CD4-positive, CD25-positive, alpha-beta regulatory T cell (primary cell): ENCODE measurements at regions not wholly inside any gene's neighbourhood (a gene's known extent, or its start where the extent isn't known, plus 50 kb on each side); places are given as distances from the start of the nearest gene placed in this dataset.

Experiments
- ATAC-seq, 2 donors: fragments of 150-1000 bp; cut with Tn5 transposase; one replicate each; pipeline ENCODE4 v1.10.0; 2021; ENCODE audit warnings: low read depth in 2 of 2, moderate number of reproducible peaks in 2 of 2, moderate library complexity in 1 of 2
- DNase-seq, 3 donors: peaks; one replicate each; pipeline versions ENCODE4 v3.0.0 to v3.0.0-alpha.2; 2012 to 2022; ENCODE audit warnings: mixed read lengths in 1 of 3
- H3K27ac ChIP-seq: one replicate; pipeline ENCODE4 v1.7.0; 2013; ENCODE audit warnings: mild to moderate bottlenecking, low read length; ENCODE audit not compliant: insufficient read depth, poor library complexity, severe bottlenecking
- H3K27me3 ChIP-seq: one replicate; pipeline ENCODE4 v1.7.0; 2013; ENCODE audit warnings: low read length; ENCODE audit not compliant: control insufficient read depth, insufficient read depth
- H3K36me3 ChIP-seq: one replicate; pipeline ENCODE4 v1.7.0; 2013; ENCODE audit warnings: mild to moderate bottlenecking, low read length, moderate library complexity; ENCODE audit not compliant: control insufficient read depth, insufficient read depth
- H3K4me1 ChIP-seq: 2 replicates; pipeline ENCODE4 v1.7.0; 2013; ENCODE audit warnings: mild to moderate bottlenecking, low read length; ENCODE audit not compliant: insufficient read depth, control insufficient read depth, poor library complexity, severe bottlenecking
- H3K4me3 ChIP-seq: one replicate; pipeline ENCODE4 v1.7.0; 2013; ENCODE audit warnings: low read depth, mild to moderate bottlenecking, low read length, moderate library complexity
- H3K9me3 ChIP-seq, 2 experiments: 1 replicate in 1 of 2; 2 replicates in 1 of 2; pipeline ENCODE4 v1.7.0; 2013; ENCODE audit warnings: low read length in 2 of 2, mild to moderate bottlenecking in 1 of 2, moderate library complexity in 1 of 2; ENCODE audit not compliant: control insufficient read depth in 2 of 2
- H3K27ac Mint-ChIP-seq, 3 donors: one replicate each; pipeline ENCODE4 v1.8.0; 2020 to 2022; ENCODE audit warnings: mild to moderate bottlenecking in 3 of 3, mixed read lengths in 3 of 3, moderate library complexity in 2 of 3
- H3K27me3 Mint-ChIP-seq: one replicate; pipeline ENCODE4 v1.8.0; 2022; ENCODE audit warnings: mild to moderate bottlenecking, mixed read lengths
- H3K36me3 Mint-ChIP-seq: one replicate; pipeline ENCODE4 v1.8.0; 2020; ENCODE audit warnings: mixed read lengths
- H3K4me1 Mint-ChIP-seq, 4 donors: one replicate each; pipeline ENCODE4 v1.8.0; 2020 to 2022; ENCODE audit warnings: mixed read lengths in 4 of 4, mild to moderate bottlenecking in 1 of 4
- H3K4me3 Mint-ChIP-seq, 4 donors: one replicate each; pipeline ENCODE4 v1.8.0; 2020 to 2022; ENCODE audit warnings: mild to moderate bottlenecking in 4 of 4, mixed read lengths in 4 of 4, moderate library complexity in 3 of 4
- H3K9me3 Mint-ChIP-seq, 7 donors: one replicate each; pipeline ENCODE4 v1.8.0; 2020 to 2022; ENCODE audit warnings: mixed read lengths in 7 of 7, mild to moderate bottlenecking in 3 of 7, moderate library complexity in 2 of 7

- Mint-ChIP-seq H3K4me3 (no peak overlapping the region), H3K4me1 (no peaks in the 10 kb centered on the region), H3K27me3 (no peaks in the 10 kb centered on the region), H3K9me3 (peaks cover 0 to 4% (median 0%) of the 10 kb centered on the region in 7 donors), H3K36me3 (no peaks in the 10 kb centered on the region), H3K27ac (no peak overlapping the region)
- H3K9me3 ChIP-seq = no peaks in the 10 kb centered on the region
- DNase-seq (peak in 1 of 3 donors; percentile 2), ATAC-seq (no peak)
- no peaks in the 10 kb centered on the region for H3K27me3 ChIP-seq
- H3K4me1 ChIP-seq = no peaks in the 10 kb centered on the region
- no peak overlapping the region for H3K4me3 ChIP-seq
- H3K27ac ChIP-seq = no peak overlapping the region
- no peaks in the 10 kb centered on the region for H3K36me3 ChIP-seq
Observed at GRCh38 chr4:187606581-187606980, 389.0 kb upstream of the ZFP42 start.

DNA sequence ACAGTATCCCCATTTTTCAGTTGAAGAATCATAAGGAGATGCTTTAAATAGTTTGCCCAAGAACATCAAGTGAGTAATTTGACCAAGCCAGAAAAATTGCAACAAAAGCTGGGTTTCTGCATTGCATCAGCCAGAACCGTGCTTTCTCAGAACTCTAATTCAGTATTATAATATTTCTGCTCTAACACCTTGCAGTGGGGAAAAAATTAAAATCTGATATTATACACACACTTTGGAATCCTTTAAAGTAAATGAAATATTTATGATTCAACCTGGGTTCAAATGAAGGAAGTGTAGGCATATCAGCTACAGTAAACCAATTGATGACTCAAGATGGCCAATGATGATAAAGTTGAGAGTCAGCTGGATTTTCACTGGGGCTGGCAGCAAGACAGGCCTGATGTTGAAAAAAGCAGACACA lies 387.6 kb upstream of the ZFP42 start:
- H3K9me3 ChIP-seq = no peaks in the 10 kb centered on the region
- no peaks in the 10 kb centered on the region for H3K4me1 Mint-ChIP-seq

GRCh38 chr4:187612301-187612700 lies 383.3 kb upstream of the ZFP42 start:
- DNase-seq (no peak), ATAC-seq (no peak)
- no peaks in the 10 kb centered on the region for H3K4me1 Mint-ChIP-seq
- H3K36me3 ChIP-seq = no peaks in the 10 kb centered on the region
- H3K27me3 ChIP-seq = no peaks in the 10 kb centered on the region
- H3K4me1 ChIP-seq = no peaks in the 10 kb centered on the region
- H3K27ac ChIP-seq = no peak overlapping the region
- no peaks in the 10 kb centered on the region for H3K27me3 Mint-ChIP-seq
- no peak overlapping the region for H3K27ac Mint-ChIP-seq
- H3K4me3 Mint-ChIP-seq = no peak overlapping the region
- peaks cover 0 to 2% (median 0%) of the 10 kb centered on the region in 7 donors for H3K9me3 Mint-ChIP-seq
- no peaks in the 10 kb centered on the region for H3K36me3 Mint-ChIP-seq
- no peak overlapping the region for H3K4me3 ChIP-seq
- no peaks in the 10 kb centered on the region for H3K9me3 ChIP-seq

More for the DNA sequence above, 387.6 kb upstream of the ZFP42 start:
- no peak for DNase-seq
- Histone ChIP-seq H3K4me1 (no peaks in the 10 kb centered on the region), H3K27ac (no peak overlapping the region), H3K4me3 (no peak overlapping the region), H3K27me3 (no peaks in the 10 kb centered on the region), H3K36me3 (no peaks in the 10 kb centered on the region)
- peaks cover 0 to 4% (median 0%) of the 10 kb centered on the region in 7 donors for H3K9me3 Mint-ChIP-seq
- H3K27ac Mint-ChIP-seq = no peak overlapping the region
- no peak overlapping the region for H3K4me3 Mint-ChIP-seq
- no peaks in the 10 kb centered on the region for H3K27me3 Mint-ChIP-seq
- no peaks in the 10 kb centered on the region for H3K36me3 Mint-ChIP-seq
- ATAC-seq = no peak

DNA sequence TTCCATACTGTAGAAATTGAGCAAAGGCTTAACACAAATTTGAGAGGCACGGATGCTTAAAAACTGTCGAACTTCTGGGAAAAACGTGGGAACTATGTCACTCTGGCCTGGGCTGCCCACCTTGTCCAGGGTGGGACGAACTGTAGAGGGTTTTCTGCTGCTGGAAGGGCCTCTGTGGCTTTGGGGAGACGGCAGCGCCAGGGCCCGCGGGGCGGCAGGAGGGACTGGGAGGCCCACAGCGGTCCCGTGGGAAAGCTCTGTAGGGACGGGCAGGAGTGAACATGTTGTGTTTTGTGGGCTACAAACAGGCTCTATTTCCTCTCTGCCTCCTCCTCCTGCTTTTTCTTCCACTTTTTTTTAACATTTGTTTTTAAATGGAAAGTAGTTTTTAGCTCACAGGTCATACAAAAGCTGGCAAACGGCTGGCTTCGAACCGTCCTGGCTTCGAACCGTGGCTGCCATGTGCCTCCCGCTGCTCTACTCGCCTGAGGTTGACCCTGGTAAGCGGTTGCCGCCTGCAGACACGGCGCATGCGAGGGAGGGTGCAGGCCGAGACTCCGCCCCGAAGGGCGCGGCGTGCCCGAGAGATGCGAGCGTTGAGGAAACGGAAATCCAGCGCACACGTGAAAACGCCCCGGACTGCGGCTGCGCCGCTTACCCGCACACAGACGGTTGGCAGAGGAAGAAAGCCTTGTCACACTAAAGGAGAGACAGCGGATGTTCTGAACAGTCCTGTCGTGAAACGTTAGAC lies 382.3 kb upstream of the ZFP42 start:
- Mint-ChIP-seq H3K9me3 (peaks cover 0 to 5% (median 0%) of the 10 kb centered on the region in 7 donors), H3K4me1 (no peaks in the 10 kb centered on the region)
- no peak overlapping the region for H3K4me3 ChIP-seq

GRCh38 chr4:187615972-187616371 lies 379.6 kb upstream of the ZFP42 start:
- Mint-ChIP-seq H3K36me3 (no peaks in the 10 kb centered on the region), H3K4me3 (no peak overlapping the region), H3K9me3 (peaks cover 0 to 4% (median 0%) of the 10 kb centered on the region in 7 donors), H3K27me3 (no peaks in the 10 kb centered on the region), H3K4me1 (no peaks in the 10 kb centered on the region), H3K27ac (no peak overlapping the region)
- Histone ChIP-seq H3K4me3 (no peak overlapping the region), H3K9me3 (no peaks in the 10 kb centered on the region), H3K27ac (no peak overlapping the region), H3K36me3 (no peaks in the 10 kb centered on the region), H3K4me1 (no peaks in the 10 kb centered on the region), H3K27me3 (no peaks in the 10 kb centered on the region)
- DNase-seq (no peak), ATAC-seq (no peak)

More for the DNA sequence above, 382.3 kb upstream of the ZFP42 start:
- ATAC-seq (no peak), DNase-seq (no peak)
- H3K27me3 Mint-ChIP-seq = no peaks in the 10 kb centered on the region
- Histone ChIP-seq H3K27ac (no peak overlapping the region), H3K9me3 (no peaks in the 10 kb centered on the region), H3K36me3 (no peaks in the 10 kb centered on the region), H3K4me1 (no peaks in the 10 kb centered on the region), H3K27me3 (no peaks in the 10 kb centered on the region)
- no peak overlapping the region for H3K4me3 Mint-ChIP-seq
- no peaks in the 10 kb centered on the region for H3K36me3 Mint-ChIP-seq
- H3K27ac Mint-ChIP-seq = no peak overlapping the region

DNA sequence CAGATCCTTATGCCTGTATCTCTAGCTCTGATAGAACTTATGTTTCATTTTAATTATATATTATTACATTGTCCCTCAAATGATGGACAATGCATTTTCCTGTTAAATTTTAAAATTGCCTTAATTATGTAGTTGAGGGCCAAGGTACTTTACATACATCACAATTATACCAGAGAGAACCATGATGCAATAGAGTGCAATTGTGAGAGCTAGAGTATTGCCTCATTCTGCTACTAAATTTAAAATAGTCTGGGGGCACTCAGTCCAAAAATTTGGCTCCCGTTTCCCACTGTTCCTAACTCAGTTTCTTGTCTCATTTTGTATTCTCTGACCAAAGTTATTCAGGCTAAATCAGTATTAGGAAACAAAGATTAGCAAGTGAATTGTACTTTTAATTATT lies 378.5 kb upstream of the ZFP42 start:
- H3K9me3 ChIP-seq = no peaks in the 10 kb centered on the region
- ATAC-seq (no peak), DNase-seq (no peak)
- no peak overlapping the region for H3K27ac ChIP-seq
- H3K36me3 Mint-ChIP-seq = no peaks in the 10 kb centered on the region
- H3K9me3 Mint-ChIP-seq = peaks cover 0 to 4% (median 0%) of the 10 kb centered on the region in 7 donors
- H3K4me1 Mint-ChIP-seq = no peaks in the 10 kb centered on the region
- H3K27ac Mint-ChIP-seq = no peak overlapping the region
- H3K27me3 Mint-ChIP-seq = no peaks in the 10 kb centered on the region
- H3K4me3 Mint-ChIP-seq = no peak overlapping the region
- H3K36me3 ChIP-seq = no peaks in the 10 kb centered on the region
- H3K4me3 ChIP-seq = no peak overlapping the region
- H3K27me3 ChIP-seq = no peaks in the 10 kb centered on the region
- no peaks in the 10 kb centered on the region for H3K4me1 ChIP-seq

DNA sequence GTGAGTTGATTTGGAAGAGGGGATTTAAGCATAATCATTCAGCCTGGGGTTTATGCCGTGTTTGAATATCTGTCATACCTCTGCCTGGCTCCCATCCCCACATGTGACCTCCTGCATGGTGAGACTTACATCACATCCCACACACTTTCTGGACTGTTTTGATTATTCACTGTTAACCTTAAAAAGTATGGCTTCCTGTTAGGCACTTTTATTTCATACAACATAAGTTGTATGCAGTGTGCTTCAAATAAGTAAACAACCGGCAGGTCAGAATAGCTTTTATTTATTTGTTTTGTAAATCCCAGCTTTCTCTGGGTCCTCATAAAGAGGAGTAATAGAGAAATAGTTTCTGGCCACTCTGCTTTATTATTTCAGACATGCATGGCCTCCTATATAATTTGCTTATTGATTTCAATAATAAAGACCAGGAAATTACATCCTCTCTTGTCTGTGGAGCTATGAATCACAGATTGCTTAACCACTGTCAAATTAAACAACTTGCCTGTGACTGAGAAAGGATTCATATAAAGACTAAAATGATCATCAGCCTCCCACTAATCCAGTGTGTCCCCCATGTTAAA lies 376.8 kb upstream of the ZFP42 start:
- ATAC-seq = no peak
- no peak overlapping the region for H3K27ac ChIP-seq
- peaks cover 0 to 4% (median 3%) of the 10 kb centered on the region in 7 donors for H3K9me3 Mint-ChIP-seq
- no peak for DNase-seq
- H3K27me3 Mint-ChIP-seq = no peaks in the 10 kb centered on the region
- H3K4me3 ChIP-seq = no peak overlapping the region
- no peaks in the 10 kb centered on the region for H3K27me3 ChIP-seq
- no peaks in the 10 kb centered on the region for H3K36me3 ChIP-seq
- H3K27ac Mint-ChIP-seq = no peak overlapping the region
- H3K36me3 Mint-ChIP-seq = no peaks in the 10 kb centered on the region
- no peak overlapping the region for H3K4me3 Mint-ChIP-seq
- no peaks in the 10 kb centered on the region for H3K4me1 Mint-ChIP-seq
- H3K4me1 ChIP-seq = no peaks in the 10 kb centered on the region
- no peaks in the 10 kb centered on the region for H3K9me3 ChIP-seq

GRCh38 chr4:187619319-187619718 lies 376.3 kb upstream of the ZFP42 start:
- H3K27ac Mint-ChIP-seq = no peak overlapping the region
- Histone ChIP-seq H3K9me3 (no peaks in the 10 kb centered on the region), H3K4me3 (no peak overlapping the region), H3K4me1 (no peaks in the 10 kb centered on the region), H3K27me3 (no peaks in the 10 kb centered on the region), H3K27ac (no peak overlapping the region), H3K36me3 (no peaks in the 10 kb centered on the region)
- ATAC-seq = no peak
- H3K9me3 Mint-ChIP-seq = peaks cover 0 to 4% (median 3%) of the 10 kb centered on the region in 7 donors
- no peak for DNase-seq
- H3K27me3 Mint-ChIP-seq = no peaks in the 10 kb centered on the region
- no peaks in the 10 kb centered on the region for H3K4me1 Mint-ChIP-seq
- no peaks in the 10 kb centered on the region for H3K36me3 Mint-ChIP-seq
- no peak overlapping the region for H3K4me3 Mint-ChIP-seq
